ENCODE measurements at regions not wholly inside any gene's neighbourhood (a gene's known extent, or its start where the extent isn't known, plus 50 kb on each side); places are given as distances from the start of the nearest gene placed in this dataset.

DNA sequence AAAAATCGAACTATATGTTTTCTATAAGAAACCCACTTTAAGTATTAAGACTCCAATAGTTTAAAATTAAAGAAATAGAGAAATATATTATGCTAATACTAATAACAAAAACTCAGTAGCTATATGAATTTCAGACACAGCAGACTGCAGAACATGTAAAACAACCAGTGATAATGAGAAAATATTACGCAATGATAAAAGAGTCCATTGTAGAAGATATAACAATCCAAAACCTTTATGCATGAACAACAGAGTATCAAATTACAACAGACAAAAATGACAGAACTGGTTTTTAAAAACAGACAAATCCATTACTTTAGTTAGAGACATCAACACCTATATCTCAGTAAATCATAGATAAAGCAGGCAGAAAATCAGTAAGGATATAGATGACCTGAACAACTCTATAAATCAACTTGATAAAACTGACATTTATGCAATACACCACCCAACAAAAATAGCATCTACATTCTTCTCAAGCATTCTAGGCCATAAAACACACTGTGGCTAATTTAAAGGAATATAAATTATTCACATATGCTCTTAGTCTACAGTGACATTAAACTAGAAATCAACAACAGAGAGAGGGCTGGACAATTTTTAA is 669.5 kb upstream of the GHITM start:
- TF ChIP-seq, protein P1, sequence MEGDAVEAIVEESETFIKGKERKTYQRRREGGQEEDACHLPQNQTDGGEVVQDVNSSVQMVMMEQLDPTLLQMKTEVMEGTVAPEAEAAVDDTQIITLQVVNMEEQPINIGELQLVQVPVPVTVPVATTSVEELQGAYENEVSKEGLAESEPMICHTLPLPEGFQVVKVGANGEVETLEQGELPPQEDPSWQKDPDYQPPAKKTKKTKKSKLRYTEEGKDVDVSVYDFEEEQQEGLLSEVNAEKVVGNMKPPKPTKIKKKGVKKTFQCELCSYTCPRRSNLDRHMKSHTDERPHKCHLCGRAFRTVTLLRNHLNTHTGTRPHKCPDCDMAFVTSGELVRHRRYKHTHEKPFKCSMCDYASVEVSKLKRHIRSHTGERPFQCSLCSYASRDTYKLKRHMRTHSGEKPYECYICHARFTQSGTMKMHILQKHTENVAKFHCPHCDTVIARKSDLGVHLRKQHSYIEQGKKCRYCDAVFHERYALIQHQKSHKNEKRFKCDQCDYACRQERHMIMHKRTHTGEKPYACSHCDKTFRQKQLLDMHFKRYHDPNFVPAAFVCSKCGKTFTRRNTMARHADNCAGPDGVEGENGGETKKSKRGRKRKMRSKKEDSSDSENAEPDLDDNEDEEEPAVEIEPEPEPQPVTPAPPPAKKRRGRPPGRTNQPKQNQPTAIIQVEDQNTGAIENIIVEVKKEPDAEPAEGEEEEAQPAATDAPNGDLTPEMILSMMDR (IDR thresholded peaks at IDR 0.05): no peak
- Mint-ChIP-seq H3K9me3 (peaks cover 12% of the 10 kb centered on the region), H3K27me3 (ENCODE audit: insufficient read depth) (no peaks in the 10 kb centered on the region), H3K27ac (no peak overlapping the region), H3K36me3 (ENCODE audit: low read depth) (no peaks in the 10 kb centered on the region), H3K4me1 (ENCODE audit: low read depth) (no peaks in the 10 kb centered on the region), H3K4me3 (no peak overlapping the region)
- DNase-seq: no peak

DNA sequence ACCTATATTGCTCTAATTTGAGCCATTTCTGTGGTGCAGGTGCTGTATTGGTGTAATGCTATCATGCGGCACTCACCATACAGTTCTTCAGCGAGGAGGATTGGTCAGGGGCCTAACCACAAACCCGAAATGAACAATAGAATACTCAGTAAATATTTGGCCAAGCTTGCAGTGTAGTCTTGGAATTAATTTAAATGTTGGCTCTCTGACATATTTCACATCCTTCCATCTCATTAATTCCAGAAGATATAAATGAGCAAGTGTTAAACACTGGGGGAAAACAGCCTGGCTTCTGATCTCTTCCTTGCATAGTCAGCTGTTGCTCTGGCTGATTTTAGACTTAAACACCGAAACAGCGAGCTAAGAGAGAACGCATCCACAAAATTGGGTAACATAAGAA is 663.1 kb upstream of the GHITM start:
- H3K27ac Mint-ChIP-seq: no peak overlapping the region
- no peak for DNase-seq
- no peaks in the 10 kb centered on the region for H3K4me1 Mint-ChIP-seq (ENCODE audit: low read depth)
- peaks cover 45% of the 10 kb centered on the region for H3K9me3 Mint-ChIP-seq
- no peaks in the 10 kb centered on the region for H3K36me3 Mint-ChIP-seq (ENCODE audit: low read depth)
- TF ChIP-seq, protein P1 (IDR thresholded peaks at IDR 0.05): no peak
- H3K27me3 Mint-ChIP-seq (ENCODE audit: insufficient read depth): no peaks in the 10 kb centered on the region
- H3K4me3 Mint-ChIP-seq: no peak overlapping the region

DNA sequence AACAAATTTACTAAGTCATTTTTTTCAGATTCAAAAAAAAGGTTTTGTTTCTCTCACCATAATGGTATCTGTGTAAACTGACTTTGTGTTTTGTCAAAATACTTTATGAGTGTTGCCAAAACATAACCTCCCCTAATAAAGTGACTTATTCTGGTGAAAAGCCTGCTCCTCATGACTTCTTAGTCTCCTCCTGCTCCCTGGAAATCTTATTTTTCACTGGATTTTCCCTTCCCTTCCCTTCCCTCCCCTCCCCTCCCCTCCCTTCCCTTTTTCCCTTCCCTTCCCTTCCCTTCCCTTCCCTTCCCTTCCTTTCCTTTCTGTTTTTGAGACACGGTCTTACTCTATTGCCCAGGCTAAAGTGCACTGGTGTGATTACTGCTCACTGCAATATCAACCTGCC is 650.1 kb upstream of the GHITM start:
- H3K27me3 Mint-ChIP-seq (ENCODE audit: insufficient read depth): peaks cover 3% of the 10 kb centered on the region; the same call in 1 of the 2 replicates
- no peak overlapping the region for H3K4me3 Mint-ChIP-seq
- H3K9me3 Mint-ChIP-seq: peaks cover 29% of the 10 kb centered on the region
- H3K36me3 Mint-ChIP-seq (ENCODE audit: low read depth): no peaks in the 10 kb centered on the region
- no peak for DNase-seq
- no peaks in the 10 kb centered on the region for H3K4me1 Mint-ChIP-seq (ENCODE audit: low read depth)
- TF ChIP-seq, protein P1 (IDR thresholded peaks at IDR 0.05): no peak
- H3K27ac Mint-ChIP-seq: no peak overlapping the region

DNA sequence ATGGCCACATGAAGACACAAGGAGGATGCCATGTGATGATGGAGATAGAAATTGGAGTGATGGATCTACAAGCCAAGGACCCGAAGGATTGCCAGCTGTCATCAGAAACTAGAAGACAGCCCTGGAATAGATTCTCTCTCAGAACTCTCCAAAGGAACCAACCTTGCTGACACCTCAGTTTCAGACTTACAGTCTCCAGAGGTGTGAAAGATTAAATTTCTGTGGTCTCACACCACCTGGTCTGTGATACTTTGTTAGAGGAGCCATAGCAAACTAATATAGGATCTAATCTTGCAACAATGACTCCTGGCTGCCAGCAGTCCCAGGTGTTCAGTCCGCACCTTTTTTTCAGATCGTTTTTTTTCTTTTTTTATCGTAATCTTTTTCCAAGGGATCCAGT is 647.3 kb upstream of the GHITM start:
- TF ChIP-seq, protein P1 (IDR thresholded peaks at IDR 0.05): no peak
- DNase-seq: no peak
- H3K27me3 Mint-ChIP-seq (ENCODE audit: insufficient read depth): peaks cover 1% of the 10 kb centered on the region; the same call in 1 of the 2 replicates
- no peak overlapping the region for H3K4me3 Mint-ChIP-seq
- H3K27ac Mint-ChIP-seq: no peak overlapping the region
- H3K4me1 Mint-ChIP-seq (ENCODE audit: low read depth): no peaks in the 10 kb centered on the region
- no peaks in the 10 kb centered on the region for H3K36me3 Mint-ChIP-seq (ENCODE audit: low read depth)
- H3K9me3 Mint-ChIP-seq: peaks cover 45% of the 10 kb centered on the region

DNA sequence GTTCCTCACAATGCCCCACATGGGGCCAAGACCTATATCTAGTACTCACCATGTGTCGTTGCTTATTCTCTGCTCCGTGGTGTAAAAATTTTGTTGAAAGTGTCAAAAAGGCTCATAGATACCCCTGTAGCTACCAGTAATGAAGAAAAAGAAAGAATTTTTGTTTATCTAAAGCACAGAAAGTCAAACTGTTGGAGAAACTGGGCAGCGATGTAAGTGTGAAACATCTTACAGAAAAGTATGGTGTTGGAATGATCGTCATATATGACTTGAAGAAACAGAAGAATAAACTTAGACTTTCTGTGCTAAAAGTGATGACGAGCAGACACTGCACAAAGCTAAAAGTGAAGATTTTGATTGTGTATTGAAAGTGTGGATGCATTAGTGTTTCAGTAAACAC is 626.6 kb upstream of the GHITM start:
- TF ChIP-seq, protein P1 (IDR thresholded peaks at IDR 0.05): no peak
- Mint-ChIP-seq H3K36me3 (ENCODE audit: low read depth) (peaks cover 9% of the 10 kb centered on the region; the same call in 1 of the 2 replicates), H3K9me3 (peaks cover 36% of the 10 kb centered on the region), H3K4me1 (ENCODE audit: low read depth) (no peaks in the 10 kb centered on the region), H3K27ac (no peak overlapping the region), H3K4me3 (no peak overlapping the region), H3K27me3 (ENCODE audit: insufficient read depth) (peaks cover 2% of the 10 kb centered on the region; the same call in 1 of the 2 replicates)
- no peak for DNase-seq
